Parathyroid adenoma (tissue), 2 donors: ENCODE measurements at regions not wholly inside any gene's neighbourhood (a gene's known extent, or its start where the extent isn't known, plus 50 kb on each side); places are given as distances from the start of the nearest gene placed in this dataset.

Source experiments
- H2AFZ ChIP-seq: fragments of 300-600 bp; sonication (generic); one replicate; pipeline ENCODE4 v1.7.0; 2017; ENCODE audit warnings: antibody characterized with exemption, mild to moderate bottlenecking
- H3K27ac ChIP-seq: fragments of 300-600 bp; sonication (generic); one replicate; pipeline ENCODE4 v1.7.0; 2017
- H3K27me3 ChIP-seq: fragments of 300-600 bp; sonication (generic); one replicate; pipeline ENCODE4 v1.7.0; 2017; ENCODE audit warnings: low read length; ENCODE audit not compliant: control insufficient read depth, insufficient read depth
- H3K36me3 ChIP-seq: fragments of 300-600 bp; sonication (generic); one replicate; pipeline ENCODE4 v1.7.0; 2017; ENCODE audit warnings: low read length; ENCODE audit not compliant: control insufficient read depth, insufficient read depth
- H3K4me1 ChIP-seq: fragments of 300-600 bp; sonication (generic); one replicate; pipeline ENCODE4 v1.7.0; 2017; ENCODE audit warnings: control low read depth
- H3K4me2 ChIP-seq: fragments of 300-600 bp; sonication (generic); one replicate; pipeline ENCODE4 v1.7.0; 2017; ENCODE audit warnings: low read length
- H3K4me3 ChIP-seq: fragments of 300-600 bp; sonication (generic); one replicate; pipeline ENCODE4 v1.7.0; 2017; ENCODE audit warnings: low read depth, low read length
- H3K79me2 ChIP-seq: fragments of 300-600 bp; sonication (generic); one replicate; pipeline ENCODE4 v1.7.0; 2017; ENCODE audit warnings: control low read depth
- H3K9ac ChIP-seq: fragments of 300-600 bp; sonication (generic); one replicate; pipeline ENCODE4 v1.7.0; 2017; ENCODE audit warnings: mild to moderate bottlenecking
- H3K9me3 ChIP-seq: fragments of 300-600 bp; sonication (generic); one replicate; pipeline ENCODE4 v1.7.0; 2017; ENCODE audit warnings: low read length; ENCODE audit not compliant: control insufficient read depth
- TF ChIP-seq, protein P1 (sequence below): fragments of 300-600 bp; sonication (generic); IDR thresholded peaks from one replicate; pipeline ENCODE4 v1.7.0; 2017; ENCODE audit warnings: antibody characterized with exemption, mild to moderate bottlenecking
- donor health status: primary hyperparathyroidism.

DNA sequence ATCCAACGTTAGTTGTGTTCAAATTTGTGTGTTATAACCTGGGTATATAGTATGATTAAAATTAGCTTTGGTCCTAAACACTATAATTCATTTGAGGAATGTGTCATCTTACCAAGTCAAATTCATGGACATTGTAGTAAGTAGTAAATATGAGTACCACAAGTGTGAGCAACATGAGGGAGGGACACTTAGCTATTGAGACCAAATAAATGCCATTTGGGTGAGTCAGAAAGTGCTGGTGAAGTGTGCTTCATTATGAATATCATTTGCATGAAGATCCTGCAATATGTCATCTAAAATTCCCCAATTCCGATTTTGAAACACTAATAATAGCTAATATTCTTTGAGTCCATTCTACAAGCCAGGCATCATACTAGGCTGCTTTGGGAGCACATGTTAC lies 336.7 kb upstream of the KIF2A start:
- TF ChIP-seq, protein P1, sequence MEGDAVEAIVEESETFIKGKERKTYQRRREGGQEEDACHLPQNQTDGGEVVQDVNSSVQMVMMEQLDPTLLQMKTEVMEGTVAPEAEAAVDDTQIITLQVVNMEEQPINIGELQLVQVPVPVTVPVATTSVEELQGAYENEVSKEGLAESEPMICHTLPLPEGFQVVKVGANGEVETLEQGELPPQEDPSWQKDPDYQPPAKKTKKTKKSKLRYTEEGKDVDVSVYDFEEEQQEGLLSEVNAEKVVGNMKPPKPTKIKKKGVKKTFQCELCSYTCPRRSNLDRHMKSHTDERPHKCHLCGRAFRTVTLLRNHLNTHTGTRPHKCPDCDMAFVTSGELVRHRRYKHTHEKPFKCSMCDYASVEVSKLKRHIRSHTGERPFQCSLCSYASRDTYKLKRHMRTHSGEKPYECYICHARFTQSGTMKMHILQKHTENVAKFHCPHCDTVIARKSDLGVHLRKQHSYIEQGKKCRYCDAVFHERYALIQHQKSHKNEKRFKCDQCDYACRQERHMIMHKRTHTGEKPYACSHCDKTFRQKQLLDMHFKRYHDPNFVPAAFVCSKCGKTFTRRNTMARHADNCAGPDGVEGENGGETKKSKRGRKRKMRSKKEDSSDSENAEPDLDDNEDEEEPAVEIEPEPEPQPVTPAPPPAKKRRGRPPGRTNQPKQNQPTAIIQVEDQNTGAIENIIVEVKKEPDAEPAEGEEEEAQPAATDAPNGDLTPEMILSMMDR: no peak
- Histone ChIP-seq H2AFZ (no peak overlapping the region), H3K4me3 (no peak overlapping the region), H3K4me1 (no peaks in the 10 kb centered on the region), H3K9me3 (no peaks in the 10 kb centered on the region), H3K36me3 (no peaks in the 10 kb centered on the region), H3K27ac (no peak overlapping the region), H3K27me3 (no peaks in the 10 kb centered on the region), H3K79me2 (no peaks in the 10 kb centered on the region), H3K9ac (no peak overlapping the region), H3K4me2 (no peak overlapping the region)

DNA sequence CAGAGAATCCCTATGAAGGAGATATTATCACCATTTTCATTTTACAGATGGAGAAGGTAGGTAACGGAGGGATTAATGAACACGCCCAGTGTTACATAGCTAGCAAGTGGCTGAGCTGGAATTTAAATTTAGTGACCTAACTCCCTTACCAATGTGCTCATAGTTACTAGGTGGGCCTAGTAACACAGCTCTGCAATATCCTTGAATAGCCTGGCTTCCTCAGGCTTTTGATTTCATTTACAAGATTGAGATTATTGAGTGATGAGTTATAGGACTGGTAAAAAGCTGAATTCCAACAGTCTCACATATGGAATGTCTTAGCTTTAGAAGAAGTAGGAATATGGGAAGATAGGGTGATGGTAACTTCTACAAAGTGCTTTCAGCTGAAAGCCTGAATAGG lies 336.3 kb upstream of the KIF2A start:
- TF ChIP-seq, protein P1: no peak
- Histone ChIP-seq H3K4me1 (no peaks in the 10 kb centered on the region), H3K79me2 (no peaks in the 10 kb centered on the region), H3K4me2 (no peak overlapping the region), H3K4me3 (no peak overlapping the region), H3K9ac (no peak overlapping the region), H3K36me3 (no peaks in the 10 kb centered on the region), H3K27me3 (no peaks in the 10 kb centered on the region), H2AFZ (no peak overlapping the region), H3K27ac (no peak overlapping the region), H3K9me3 (no peaks in the 10 kb centered on the region)

DNA sequence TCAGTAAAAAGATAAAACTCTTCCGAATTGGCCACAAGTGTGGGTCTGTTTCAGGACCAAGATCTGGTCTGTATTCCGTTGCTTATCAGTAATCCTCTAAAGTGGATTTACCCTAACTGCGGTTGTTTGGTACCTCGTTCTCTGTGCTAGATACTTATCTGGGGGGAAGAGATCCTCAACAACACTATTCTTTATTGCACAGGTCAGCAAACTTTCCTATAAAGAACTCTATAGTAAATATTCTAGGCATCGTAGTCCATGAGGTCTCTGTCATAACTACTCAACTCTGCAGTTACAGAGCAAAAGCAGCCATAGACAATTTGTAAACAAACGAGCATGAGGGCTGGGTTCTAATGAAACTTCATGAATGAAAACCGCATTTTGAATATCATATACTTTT lies 335.8 kb upstream of the KIF2A start:
- H3K27me3 ChIP-seq: no peaks in the 10 kb centered on the region
- H3K4me2 ChIP-seq: no peak overlapping the region
- H3K79me2 ChIP-seq: no peaks in the 10 kb centered on the region
- no peaks in the 10 kb centered on the region for H3K36me3 ChIP-seq
- no peaks in the 10 kb centered on the region for H3K9me3 ChIP-seq
- TF ChIP-seq, protein P1: no peak
- no peak overlapping the region for H3K27ac ChIP-seq
- H2AFZ ChIP-seq: no peak overlapping the region
- no peak overlapping the region for H3K4me3 ChIP-seq
- no peaks in the 10 kb centered on the region for H3K4me1 ChIP-seq
- H3K9ac ChIP-seq: no peak overlapping the region

DNA sequence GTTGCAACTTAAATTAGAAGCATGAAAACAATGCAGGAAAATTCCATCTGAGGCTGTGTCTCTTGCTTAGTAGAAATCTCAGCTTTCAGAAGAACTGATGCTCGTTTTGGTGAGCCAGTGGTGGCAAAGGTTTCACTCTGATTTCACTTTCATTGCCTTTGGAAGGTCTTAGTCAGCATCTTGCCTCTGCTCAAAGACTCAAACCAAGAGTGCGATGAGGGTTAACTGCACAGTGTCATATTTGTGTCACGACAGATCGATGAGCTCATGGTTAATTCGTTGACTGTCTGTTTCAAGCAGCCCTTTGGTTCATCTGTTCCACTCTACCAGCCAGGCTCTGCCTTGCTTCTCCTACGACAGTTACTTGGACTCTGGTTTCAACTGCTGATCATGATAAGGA lies 331.3 kb upstream of the KIF2A start:
- no peaks in the 10 kb centered on the region for H3K27me3 ChIP-seq

DNA sequence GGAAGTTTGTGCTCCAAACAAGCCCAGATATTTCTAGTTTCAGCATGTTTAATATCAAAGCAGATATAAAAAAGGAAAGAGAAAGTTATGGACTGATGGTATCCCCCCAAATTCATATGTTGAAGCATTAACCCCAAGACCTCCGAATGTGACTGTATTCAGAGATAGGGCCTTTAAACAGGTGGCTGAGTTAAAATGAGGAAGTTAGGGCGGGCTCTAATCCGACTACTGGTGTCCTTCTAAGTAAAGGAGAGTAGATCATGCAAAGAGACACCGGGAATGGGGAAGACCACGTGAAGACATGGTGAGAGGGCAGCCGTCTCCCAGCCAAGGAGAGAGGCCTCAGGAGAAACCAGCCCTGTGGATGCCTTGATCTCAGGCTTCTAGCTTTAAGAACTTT lies 324.1 kb upstream of the KIF2A start:
- no peaks in the 10 kb centered on the region for H3K36me3 ChIP-seq
- no peaks in the 10 kb centered on the region for H3K79me2 ChIP-seq
- no peak overlapping the region for H2AFZ ChIP-seq
- no peaks in the 10 kb centered on the region for H3K9me3 ChIP-seq
- H3K27ac ChIP-seq: no peak overlapping the region
- H3K9ac ChIP-seq: no peak overlapping the region
- H3K4me3 ChIP-seq: no peak overlapping the region
- H3K4me1 ChIP-seq: no peaks in the 10 kb centered on the region
- H3K27me3 ChIP-seq: no peaks in the 10 kb centered on the region
- H3K4me2 ChIP-seq: no peak overlapping the region
- TF ChIP-seq, protein P1: no peak

More for the DNA sequence above, 331.3 kb upstream of the KIF2A start:
- Histone ChIP-seq H3K27ac (no peak overlapping the region), H3K9ac (no peak overlapping the region), H3K4me3 (no peak overlapping the region), H3K36me3 (no peaks in the 10 kb centered on the region), H3K9me3 (no peaks in the 10 kb centered on the region), H3K4me1 (no peaks in the 10 kb centered on the region), H3K4me2 (no peak overlapping the region), H2AFZ (no peak overlapping the region), H3K79me2 (no peaks in the 10 kb centered on the region)
- TF ChIP-seq, protein P1: no peak
